Hepatocyte (in vitro differentiated cells): ENCODE measurements at regions not wholly inside any gene's neighbourhood (a gene's known extent, or its start where the extent isn't known, plus 50 kb on each side); places are given as distances from the start of the nearest gene placed in this dataset.

Source experiments
- DNase-seq: peaks from one replicate; pipeline ENCODE4 v3.0.0-alpha.2; 2016; ENCODE audit warnings: low spot score
- H2AFZ ChIP-seq: fragments of 200-600 bp; sonication (generic); 2 replicates; pipeline ENCODE4 v1.6.0; 2016; ENCODE audit warnings: antibody characterized with exemption, mild to moderate bottlenecking
- H3K27ac ChIP-seq: fragments of 200-600 bp; sonication (generic); 2 replicates; pipeline ENCODE4 v1.5.1; 2016; ENCODE audit warnings: mild to moderate bottlenecking
- H3K27me3 ChIP-seq: fragments of 200-600 bp; sonication (generic); 2 replicates; pipeline ENCODE4 v1.6.1; 2016
- H3K36me3 ChIP-seq: fragments of 200-600 bp; sonication (generic); replicated peaks from 2 replicates; pipeline ENCODE4 v1.5.1; 2016; ENCODE audit warnings: low read depth; ENCODE audit not compliant: insufficient read depth
- H3K4me1 ChIP-seq: fragments of 200-600 bp; sonication (generic); 2 replicates; pipeline ENCODE4 v1.5.1; 2016; ENCODE audit warnings: mild to moderate bottlenecking, moderate library complexity; ENCODE audit not compliant: insufficient read depth
- H3K4me2 ChIP-seq: fragments of 200-600 bp; sonication (generic); 2 replicates; pipeline ENCODE4 v1.6.0; 2016
- H3K4me3 ChIP-seq: fragments of 200-600 bp; sonication (generic); 2 replicates; pipeline ENCODE4 v1.5.1; 2016; ENCODE audit warnings: mild to moderate bottlenecking
- H3K79me2 ChIP-seq: fragments of 200-600 bp; sonication (generic); 2 replicates; pipeline ENCODE4 v1.6.0; 2017; ENCODE audit warnings: mild to moderate bottlenecking
- H3K9me2 ChIP-seq: fragments of 200-600 bp; sonication (generic); replicated peaks from 2 replicates; pipeline ENCODE4 v1.6.0; 2017; ENCODE audit warnings: mild to moderate bottlenecking; ENCODE audit not compliant: insufficient read depth
- H3K9me3 ChIP-seq: fragments of 200-600 bp; sonication (generic); 2 replicates; pipeline ENCODE4 v1.5.1; 2016; ENCODE audit warnings: low read depth, mild to moderate bottlenecking
- H4K20me1 ChIP-seq: fragments of 200-600 bp; sonication (generic); 2 replicates; pipeline ENCODE4 v1.6.0; 2016; ENCODE audit warnings: mild to moderate bottlenecking; ENCODE audit not compliant: insufficient read depth, poor library complexity, severe bottlenecking
- EZH2 ChIP-seq: fragments of 200-600 bp; sonication (generic); IDR thresholded peaks from 2 replicates; pipeline ENCODE4 v1.6.1; 2016; ENCODE audit warnings: antibody characterized with exemption, mild to moderate bottlenecking, borderline replicate concordance
- EZH2phosphoT487 ChIP-seq: fragments of 200-600 bp; sonication (generic); IDR thresholded peaks from one replicate; pipeline ENCODE4 v1.6.1; 2018; ENCODE audit warnings: antibody characterized with exemption, mild to moderate bottlenecking, low read depth, moderate library complexity; ENCODE audit not compliant: unreplicated experiment, severe bottlenecking
- WGBS: methylation state at CpG from one replicate; pipeline ENCODE4 v1.1.6; 2016; ENCODE audit warnings: low lambda C conversion rate; ENCODE audit errors: missing lambda C conversion rate; 5-methylcytosine and 5-hydroxymethylcytosine counted together
- TF ChIP-seq, protein P1 (sequence below): fragments of 200-600 bp; sonication (generic); IDR thresholded peaks from 2 replicates; pipeline ENCODE4 v1.5.1; 2016; ENCODE audit warnings: antibody characterized with exemption, mild to moderate bottlenecking; ENCODE audit not compliant: poor library complexity

DNA sequence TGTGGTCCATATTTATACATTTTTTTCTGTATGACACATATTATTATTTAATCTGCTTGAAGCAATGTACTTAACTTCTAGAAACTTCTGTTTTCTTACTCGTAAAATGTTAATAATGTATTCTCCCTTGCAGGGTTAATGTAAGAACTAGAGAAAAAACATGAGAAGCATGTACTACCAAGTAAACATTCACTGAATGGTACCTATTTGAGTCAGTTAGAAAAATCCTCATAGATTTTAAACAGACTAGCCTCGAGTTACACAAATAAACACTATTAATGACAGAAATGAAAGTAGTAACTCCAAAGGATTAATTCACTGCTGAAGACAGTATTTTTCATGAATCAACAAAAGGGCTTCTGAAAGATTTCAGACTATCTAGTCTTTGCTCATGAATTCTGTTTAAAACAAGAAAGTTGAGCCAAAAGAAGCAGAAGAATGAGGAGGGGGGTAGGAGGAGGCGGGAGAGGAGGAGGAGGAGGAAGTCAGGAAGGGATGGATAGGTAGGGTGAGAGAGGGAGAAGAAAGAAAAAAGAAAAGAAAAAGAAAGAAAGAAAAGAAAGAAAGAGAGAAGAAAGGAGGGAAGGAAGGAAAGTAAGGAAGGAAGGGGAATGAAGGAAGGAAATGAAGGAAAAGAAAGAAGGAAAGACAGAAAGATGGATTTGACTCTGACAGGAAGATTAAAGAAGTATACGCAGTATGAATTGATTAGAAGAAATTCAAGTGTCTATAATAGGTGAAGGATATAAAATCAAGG is 68.2 kb upstream of the CCDC91 start:
- no peak overlapping the region for H3K4me3 ChIP-seq
- no peaks in the 10 kb centered on the region for H3K9me3 ChIP-seq
- no peaks in the 10 kb centered on the region for H3K79me2 ChIP-seq
- no peak overlapping the region for H2AFZ ChIP-seq
- no peaks in the 10 kb centered on the region for H3K4me1 ChIP-seq
- no peak overlapping the region for H3K27ac ChIP-seq
- H3K27me3 ChIP-seq = no peaks in the 10 kb centered on the region
- no peaks in the 10 kb centered on the region for H3K36me3 ChIP-seq
- no peak overlapping the region for H3K4me2 ChIP-seq
- no peaks in the 10 kb centered on the region for H4K20me1 ChIP-seq
- TF ChIP-seq EZH2 (no peak), EZH2phosphoT487 (no peak)
- TF ChIP-seq, protein P1, sequence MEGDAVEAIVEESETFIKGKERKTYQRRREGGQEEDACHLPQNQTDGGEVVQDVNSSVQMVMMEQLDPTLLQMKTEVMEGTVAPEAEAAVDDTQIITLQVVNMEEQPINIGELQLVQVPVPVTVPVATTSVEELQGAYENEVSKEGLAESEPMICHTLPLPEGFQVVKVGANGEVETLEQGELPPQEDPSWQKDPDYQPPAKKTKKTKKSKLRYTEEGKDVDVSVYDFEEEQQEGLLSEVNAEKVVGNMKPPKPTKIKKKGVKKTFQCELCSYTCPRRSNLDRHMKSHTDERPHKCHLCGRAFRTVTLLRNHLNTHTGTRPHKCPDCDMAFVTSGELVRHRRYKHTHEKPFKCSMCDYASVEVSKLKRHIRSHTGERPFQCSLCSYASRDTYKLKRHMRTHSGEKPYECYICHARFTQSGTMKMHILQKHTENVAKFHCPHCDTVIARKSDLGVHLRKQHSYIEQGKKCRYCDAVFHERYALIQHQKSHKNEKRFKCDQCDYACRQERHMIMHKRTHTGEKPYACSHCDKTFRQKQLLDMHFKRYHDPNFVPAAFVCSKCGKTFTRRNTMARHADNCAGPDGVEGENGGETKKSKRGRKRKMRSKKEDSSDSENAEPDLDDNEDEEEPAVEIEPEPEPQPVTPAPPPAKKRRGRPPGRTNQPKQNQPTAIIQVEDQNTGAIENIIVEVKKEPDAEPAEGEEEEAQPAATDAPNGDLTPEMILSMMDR = no peak
- no peak for DNase-seq
- WGBS = 68% methylated on average over 4 of the region's 4 CpGs
- no peaks in the 10 kb centered on the region for H3K9me2 ChIP-seq

DNA sequence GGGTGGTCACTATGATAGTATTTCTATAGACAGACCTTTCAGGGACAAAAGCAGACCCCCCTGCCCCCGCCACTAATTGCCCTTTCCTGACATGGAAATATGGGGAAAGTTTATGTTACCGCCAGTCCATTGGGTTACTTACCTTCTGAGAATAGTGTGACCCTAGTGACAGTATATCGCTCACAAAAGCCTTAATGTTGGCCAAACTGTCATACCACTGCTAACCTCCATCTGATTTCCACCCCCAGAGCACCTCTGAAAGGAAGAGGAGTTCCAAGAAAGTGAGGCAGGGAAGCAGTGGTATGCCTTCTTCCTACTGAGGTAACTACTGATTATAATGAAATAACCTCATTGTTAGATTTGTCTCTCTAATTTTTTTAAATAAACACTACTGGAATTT is 67.5 kb upstream of the CCDC91 start:
- Histone ChIP-seq H3K4me2 (no peak overlapping the region), H3K27ac (no peak overlapping the region), H4K20me1 (no peaks in the 10 kb centered on the region), H3K4me3 (no peak overlapping the region), H3K9me3 (no peaks in the 10 kb centered on the region), H3K79me2 (no peaks in the 10 kb centered on the region), H3K4me1 (no peaks in the 10 kb centered on the region), H3K9me2 (no peaks in the 10 kb centered on the region), H3K36me3 (no peaks in the 10 kb centered on the region), H3K27me3 (no peaks in the 10 kb centered on the region), H2AFZ (no peak overlapping the region)
- TF ChIP-seq EZH2 = no peak
- no peak for TF ChIP-seq EZH2phosphoT487
- TF ChIP-seq, protein P1 = no peak
- DNase-seq = no peak
- 100% methylated on average over 3 of the region's 3 CpGs for WGBS

DNA sequence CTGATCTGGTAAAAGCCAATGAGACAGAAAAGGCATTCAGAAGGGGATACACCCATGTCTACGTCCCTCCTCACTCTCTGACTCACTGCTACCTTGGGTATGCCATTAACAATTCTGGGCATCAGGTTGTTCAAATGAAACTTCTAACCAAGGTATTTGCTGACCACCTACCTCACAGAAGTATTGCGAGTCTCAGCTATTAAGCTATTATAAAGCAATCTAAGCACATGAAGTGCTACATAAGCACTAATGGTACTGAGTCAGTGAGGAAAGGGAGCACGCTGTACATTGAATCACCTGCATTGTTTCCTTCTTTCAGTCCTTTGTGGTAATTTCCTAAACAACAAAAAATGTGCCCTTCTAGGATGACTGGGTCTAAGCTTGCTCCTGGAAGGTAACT is 62.8 kb upstream of the CCDC91 start:
- H3K4me2 ChIP-seq = no peak overlapping the region
- no peak overlapping the region for H3K4me3 ChIP-seq
- no peaks in the 10 kb centered on the region for H3K4me1 ChIP-seq
- no peaks in the 10 kb centered on the region for H3K9me3 ChIP-seq
- no peaks in the 10 kb centered on the region for H4K20me1 ChIP-seq
- no peak for DNase-seq
- no peaks in the 10 kb centered on the region for H3K36me3 ChIP-seq
- H3K27ac ChIP-seq = no peak overlapping the region
- WGBS = 91% methylated on average over 3 of the region's 3 CpGs
- no peaks in the 10 kb centered on the region for H3K27me3 ChIP-seq
- no peaks in the 10 kb centered on the region for H3K9me2 ChIP-seq
- no peak overlapping the region for H2AFZ ChIP-seq
- TF ChIP-seq, protein P1 = no peak
- TF ChIP-seq EZH2phosphoT487 = no peak
- no peak for TF ChIP-seq EZH2
- H3K79me2 ChIP-seq = no peaks in the 10 kb centered on the region

DNA sequence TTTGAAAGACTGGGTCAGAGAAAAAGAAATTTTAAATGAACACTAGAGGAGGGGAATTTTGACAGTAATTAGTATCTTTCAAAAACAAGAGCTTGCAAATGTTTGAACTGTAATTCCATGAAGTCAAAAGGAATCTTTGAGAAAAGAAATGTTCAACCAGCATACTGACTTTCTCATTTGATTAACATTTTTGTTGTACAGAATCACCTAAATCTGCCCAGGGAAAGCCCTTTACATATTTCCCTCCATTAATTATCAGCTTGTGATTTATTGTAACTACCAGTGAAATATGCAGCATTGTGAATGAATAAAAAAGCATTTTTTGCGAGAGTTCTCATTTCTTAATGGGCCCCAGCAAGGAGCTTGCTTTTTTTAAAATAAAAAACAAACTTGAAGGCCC is 61.2 kb upstream of the CCDC91 start:
- WGBS = 92% methylated on average over 1 of the region's 1 CpG
- H3K27ac ChIP-seq = no peak overlapping the region
- H2AFZ ChIP-seq = no peak overlapping the region
- H3K27me3 ChIP-seq = no peaks in the 10 kb centered on the region
- H3K4me1 ChIP-seq = no peaks in the 10 kb centered on the region
- no peak for TF ChIP-seq EZH2
- no peak for TF ChIP-seq EZH2phosphoT487
- TF ChIP-seq, protein P1 = no peak
- no peaks in the 10 kb centered on the region for H3K9me3 ChIP-seq
- no peaks in the 10 kb centered on the region for H3K9me2 ChIP-seq
- DNase-seq = no peak
- H3K36me3 ChIP-seq = no peaks in the 10 kb centered on the region
- H3K4me2 ChIP-seq = no peak overlapping the region
- no peaks in the 10 kb centered on the region for H3K79me2 ChIP-seq
- no peaks in the 10 kb centered on the region for H4K20me1 ChIP-seq
- H3K4me3 ChIP-seq = no peak overlapping the region
